SK-N-SH treated with all-trans-retinoic acid at 6 μM for 48 hours (cell line): ENCODE measurements at regions not wholly inside any gene's neighbourhood (a gene's known extent, or its start where the extent isn't known, plus 50 kb on each side); places are given as distances from the start of the nearest gene placed in this dataset.
"Not testable (repeated sequence)": the region's sequence is repeated elsewhere in the genome, so short reads cannot be mapped to it uniquely, and the experiment has no call there.

Experiments used
- ATAC-seq: fragments of 200-7000 bp; cut with Tn5 transposase; 3 replicates; pipeline ENCODE4 v1.9.1; 2020; ENCODE audit warnings: mild to moderate bottlenecking, moderate library complexity
- ARNTL ChIP-seq: fragments of 450-650 bp; formaldehyde crosslinking; IDR thresholded peaks from 2 replicates; pipeline ENCODE4 v1.5.0; 2020; ENCODE audit warnings: low read depth, mild to moderate bottlenecking, moderate library complexity, borderline replicate concordance
- BACH2 ChIP-seq: fragments of 250-450 bp; sonication (Bioruptor Pico); IDR thresholded peaks from 2 replicates; pipeline ENCODE4 v1.9.0; 2021; ENCODE audit warnings: mild to moderate bottlenecking, borderline replicate concordance
- CSDC2 ChIP-seq: fragments of 250-450 bp; sonication (Bioruptor Pico); IDR thresholded peaks from 2 replicates; pipeline ENCODE4 v1.5.0; 2020; ENCODE audit warnings: mild to moderate bottlenecking, moderate library complexity
- ESRRG ChIP-seq: fragments of 250-450 bp; sonication (Bioruptor Pico); IDR thresholded peaks from 2 replicates; pipeline ENCODE4 v1.6.1; 2021; ENCODE audit warnings: mild to moderate bottlenecking
- GLIS3 ChIP-seq: fragments of 250-450 bp; sonication (Bioruptor Pico); IDR thresholded peaks from 2 replicates; pipeline ENCODE4 v1.5.0; 2020; ENCODE audit warnings: mild to moderate bottlenecking, moderate library complexity
- ISL1 ChIP-seq: fragments of 250-450 bp; sonication (Bioruptor Pico); IDR thresholded peaks from 2 replicates; pipeline ENCODE4 v2.1.2; 2022; ENCODE audit warnings: mild to moderate bottlenecking, moderate library complexity
- OSR1 ChIP-seq: fragments of 250-450 bp; sonication (Bioruptor Pico); IDR thresholded peaks from 2 replicates; pipeline ENCODE4 v1.8.0; 2022; ENCODE audit warnings: moderate library complexity, mild to moderate bottlenecking, inconsistent platforms
- PPARA ChIP-seq: fragments of 250-450 bp; sonication (Bioruptor Pico); IDR thresholded peaks from 2 replicates; pipeline ENCODE4 v1.5.0; 2020; ENCODE audit warnings: mild to moderate bottlenecking, borderline replicate concordance
- RARB ChIP-seq: fragments of 250-450 bp; sonication (Bioruptor Pico); IDR thresholded peaks from 2 replicates; pipeline ENCODE4 v1.8.0; 2021; ENCODE audit warnings: mild to moderate bottlenecking, moderate library complexity
- SNAI2 ChIP-seq: fragments of 250-450 bp; sonication (Bioruptor Pico); IDR thresholded peaks from 2 replicates; pipeline ENCODE4 v1.5.0; 2020; ENCODE audit warnings: mild to moderate bottlenecking, moderate library complexity
- TCF4 ChIP-seq: fragments of 250-450 bp; sonication (Bioruptor Pico); IDR thresholded peaks from 2 replicates; pipeline ENCODE4 v1.8.0; 2021; ENCODE audit warnings: mild to moderate bottlenecking, moderate library complexity, borderline replicate concordance
- TOX ChIP-seq: fragments of 250-450 bp; sonication (Bioruptor Pico); IDR thresholded peaks from 2 replicates; pipeline ENCODE4 v1.8.0; 2021; ENCODE audit warnings: mild to moderate bottlenecking, moderate library complexity, borderline replicate concordance
- ZC3H10 ChIP-seq: fragments of 250-450 bp; sonication (Bioruptor Pico); IDR thresholded peaks from 2 replicates; pipeline ENCODE4 v1.5.1; 2021; ENCODE audit warnings: mild to moderate bottlenecking, moderate library complexity
- ZFP3 ChIP-seq: fragments of 250-450 bp; sonication (Bioruptor Pico); IDR thresholded peaks from 2 replicates; pipeline ENCODE4 v1.5.0; 2020; ENCODE audit warnings: mild to moderate bottlenecking, moderate library complexity
- ZFP30 ChIP-seq: fragments of 450-650 bp; formaldehyde crosslinking; IDR thresholded peaks from 2 replicates; pipeline ENCODE4 v1.5.0; 2022; ENCODE audit warnings: mild to moderate bottlenecking, moderate library complexity
- ZNF565 ChIP-seq: fragments of 450-650 bp; formaldehyde crosslinking; conservative IDR thresholded peaks from 2 replicates; pipeline ENCODE4 v1.5.0; 2020; ENCODE audit warnings: low read depth, mild to moderate bottlenecking, moderate library complexity
- ZNF70 ChIP-seq: fragments of 450-650 bp; formaldehyde crosslinking; IDR thresholded peaks from 2 replicates; pipeline ENCODE4 v1.5.0; 2020; ENCODE audit warnings: mild to moderate bottlenecking, moderate library complexity
- ZNF8 ChIP-seq: fragments of 450-650 bp; formaldehyde crosslinking; IDR thresholded peaks from 2 replicates; pipeline ENCODE4 v1.5.0; 2020; ENCODE audit warnings: mild to moderate bottlenecking, moderate library complexity
- TF ChIP-seq, protein P1 (sequence below): fragments of 250-450 bp; sonication (Bioruptor Pico); IDR thresholded peaks from 2 replicates; pipeline ENCODE4 v1.5.1; 2020; ENCODE audit warnings: low read depth, mild to moderate bottlenecking, moderate library complexity
- TF ChIP-seq, protein P2 (sequence below): fragments of 250-450 bp; sonication (Bioruptor Pico); IDR thresholded peaks from 2 replicates; pipeline ENCODE4 v1.5.0; 2020; ENCODE audit warnings: mild to moderate bottlenecking, moderate library complexity
- TF ChIP-seq, protein P3 (sequence below): fragments of 250-450 bp; sonication (Bioruptor Pico); IDR thresholded peaks from 2 replicates; pipeline ENCODE4 v1.8.0; 2020; ENCODE audit warnings: mild to moderate bottlenecking, moderate library complexity, borderline replicate concordance
- TF ChIP-seq, protein P4 (sequence below): fragments of 250-450 bp; sonication (Bioruptor Pico); IDR thresholded peaks from 2 replicates; pipeline ENCODE4 v1.8.0; 2021; ENCODE audit warnings: low read depth, mild to moderate bottlenecking, moderate library complexity, borderline replicate concordance
- TF ChIP-seq, protein P5 (sequence below): fragments of 250-450 bp; sonication (Bioruptor Pico); IDR thresholded peaks from 2 replicates; pipeline ENCODE4 v1.5.1; 2021; ENCODE audit warnings: mild to moderate bottlenecking, moderate library complexity

DNA sequence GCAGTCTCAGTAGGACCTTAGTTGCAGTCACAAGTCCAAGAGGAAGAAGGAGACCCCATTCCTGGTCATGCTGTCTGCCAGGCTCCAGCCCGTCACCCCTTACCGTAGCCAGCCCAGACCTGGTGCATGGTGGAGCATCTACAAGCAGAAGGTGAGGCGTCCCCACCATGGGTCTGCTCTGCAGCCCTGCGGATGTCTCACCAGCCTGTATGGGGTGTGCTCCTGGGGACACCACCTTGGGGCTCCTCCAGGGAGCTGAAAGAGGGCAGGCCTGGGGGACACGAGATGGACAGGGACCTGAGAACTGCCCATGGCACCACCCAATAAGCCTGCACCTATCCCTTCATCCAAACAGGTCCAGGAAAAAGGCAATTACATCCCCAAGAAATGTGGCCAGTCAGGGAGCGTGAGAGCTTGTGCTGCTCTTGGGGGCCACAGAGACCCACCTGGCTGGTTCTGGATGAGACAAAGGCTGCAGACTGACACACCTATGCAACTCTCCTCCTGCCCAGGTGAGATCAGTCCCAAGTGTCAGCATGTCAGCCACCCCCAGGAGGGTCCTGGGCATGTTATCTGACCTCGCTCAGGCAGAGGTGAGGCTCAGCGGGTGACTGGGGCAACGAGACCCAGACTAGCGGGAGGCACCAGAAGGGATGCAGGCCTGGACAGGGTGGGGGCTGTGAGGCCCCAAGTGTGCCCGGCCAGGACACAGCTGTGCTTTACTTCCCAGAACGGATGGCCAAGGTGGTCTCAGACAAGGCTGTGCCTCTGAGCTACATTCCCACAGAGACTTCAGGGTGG, 84.5 kb upstream of the RET start:
- no peak for ATAC-seq
- TF ChIP-seq ZFP3 (CRISPR knock-in tag) (no peak), ZNF565 (no peak), ZFP30 (CRISPR knock-in tag) (no peak), TCF4 (CRISPR knock-in tag) (no peak), ZNF8 (CRISPR knock-in tag) (no peak), ARNTL (CRISPR knock-in tag) (no peak), RARB (CRISPR knock-in tag) (no peak), ESRRG (CRISPR knock-in tag) (no peak), TOX (CRISPR knock-in tag) (no peak), CSDC2 (no peak), ZC3H10 (CRISPR knock-in tag) (no peak), PPARA (no peak), GLIS3 (CRISPR knock-in tag) (no peak), SNAI2 (CRISPR knock-in tag) (no peak), OSR1 (CRISPR knock-in tag) (no peak), BACH2 (CRISPR knock-in tag) (no peak), ISL1 (CRISPR knock-in tag) (no peak)
- TF ChIP-seq, protein P1, sequence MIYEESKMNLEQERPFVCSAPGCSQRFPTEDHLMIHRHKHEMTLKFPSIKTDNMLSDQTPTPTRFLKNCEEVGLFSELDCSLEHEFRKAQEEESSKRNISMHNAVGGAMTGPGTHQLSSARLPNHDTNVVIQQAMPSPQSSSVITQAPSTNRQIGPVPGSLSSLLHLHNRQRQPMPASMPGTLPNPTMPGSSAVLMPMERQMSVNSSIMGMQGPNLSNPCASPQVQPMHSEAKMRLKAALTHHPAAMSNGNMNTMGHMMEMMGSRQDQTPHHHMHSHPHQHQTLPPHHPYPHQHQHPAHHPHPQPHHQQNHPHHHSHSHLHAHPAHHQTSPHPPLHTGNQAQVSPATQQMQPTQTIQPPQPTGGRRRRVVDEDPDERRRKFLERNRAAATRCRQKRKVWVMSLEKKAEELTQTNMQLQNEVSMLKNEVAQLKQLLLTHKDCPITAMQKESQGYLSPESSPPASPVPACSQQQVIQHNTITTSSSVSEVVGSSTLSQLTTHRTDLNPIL (CRISPR knock-in tag): no peak
- TF ChIP-seq, protein P2, sequence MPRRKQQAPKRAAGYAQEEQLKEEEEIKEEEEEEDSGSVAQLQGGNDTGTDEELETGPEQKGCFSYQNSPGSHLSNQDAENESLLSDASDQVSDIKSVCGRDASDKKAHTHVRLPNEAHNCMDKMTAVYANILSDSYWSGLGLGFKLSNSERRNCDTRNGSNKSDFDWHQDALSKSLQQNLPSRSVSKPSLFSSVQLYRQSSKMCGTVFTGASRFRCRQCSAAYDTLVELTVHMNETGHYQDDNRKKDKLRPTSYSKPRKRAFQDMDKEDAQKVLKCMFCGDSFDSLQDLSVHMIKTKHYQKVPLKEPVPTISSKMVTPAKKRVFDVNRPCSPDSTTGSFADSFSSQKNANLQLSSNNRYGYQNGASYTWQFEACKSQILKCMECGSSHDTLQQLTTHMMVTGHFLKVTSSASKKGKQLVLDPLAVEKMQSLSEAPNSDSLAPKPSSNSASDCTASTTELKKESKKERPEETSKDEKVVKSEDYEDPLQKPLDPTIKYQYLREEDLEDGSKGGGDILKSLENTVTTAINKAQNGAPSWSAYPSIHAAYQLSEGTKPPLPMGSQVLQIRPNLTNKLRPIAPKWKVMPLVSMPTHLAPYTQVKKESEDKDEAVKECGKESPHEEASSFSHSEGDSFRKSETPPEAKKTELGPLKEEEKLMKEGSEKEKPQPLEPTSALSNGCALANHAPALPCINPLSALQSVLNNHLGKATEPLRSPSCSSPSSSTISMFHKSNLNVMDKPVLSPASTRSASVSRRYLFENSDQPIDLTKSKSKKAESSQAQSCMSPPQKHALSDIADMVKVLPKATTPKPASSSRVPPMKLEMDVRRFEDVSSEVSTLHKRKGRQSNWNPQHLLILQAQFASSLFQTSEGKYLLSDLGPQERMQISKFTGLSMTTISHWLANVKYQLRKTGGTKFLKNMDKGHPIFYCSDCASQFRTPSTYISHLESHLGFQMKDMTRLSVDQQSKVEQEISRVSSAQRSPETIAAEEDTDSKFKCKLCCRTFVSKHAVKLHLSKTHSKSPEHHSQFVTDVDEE (CRISPR knock-in tag): no peak
- TF ChIP-seq, protein P3, sequence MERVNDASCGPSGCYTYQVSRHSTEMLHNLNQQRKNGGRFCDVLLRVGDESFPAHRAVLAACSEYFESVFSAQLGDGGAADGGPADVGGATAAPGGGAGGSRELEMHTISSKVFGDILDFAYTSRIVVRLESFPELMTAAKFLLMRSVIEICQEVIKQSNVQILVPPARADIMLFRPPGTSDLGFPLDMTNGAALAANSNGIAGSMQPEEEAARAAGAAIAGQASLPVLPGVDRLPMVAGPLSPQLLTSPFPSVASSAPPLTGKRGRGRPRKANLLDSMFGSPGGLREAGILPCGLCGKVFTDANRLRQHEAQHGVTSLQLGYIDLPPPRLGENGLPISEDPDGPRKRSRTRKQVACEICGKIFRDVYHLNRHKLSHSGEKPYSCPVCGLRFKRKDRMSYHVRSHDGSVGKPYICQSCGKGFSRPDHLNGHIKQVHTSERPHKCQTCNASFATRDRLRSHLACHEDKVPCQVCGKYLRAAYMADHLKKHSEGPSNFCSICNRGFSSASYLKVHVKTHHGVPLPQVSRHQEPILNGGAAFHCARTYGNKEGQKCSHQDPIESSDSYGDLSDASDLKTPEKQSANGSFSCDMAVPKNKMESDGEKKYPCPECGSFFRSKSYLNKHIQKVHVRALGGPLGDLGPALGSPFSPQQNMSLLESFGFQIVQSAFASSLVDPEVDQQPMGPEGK (CRISPR knock-in tag): no peak

DNA sequence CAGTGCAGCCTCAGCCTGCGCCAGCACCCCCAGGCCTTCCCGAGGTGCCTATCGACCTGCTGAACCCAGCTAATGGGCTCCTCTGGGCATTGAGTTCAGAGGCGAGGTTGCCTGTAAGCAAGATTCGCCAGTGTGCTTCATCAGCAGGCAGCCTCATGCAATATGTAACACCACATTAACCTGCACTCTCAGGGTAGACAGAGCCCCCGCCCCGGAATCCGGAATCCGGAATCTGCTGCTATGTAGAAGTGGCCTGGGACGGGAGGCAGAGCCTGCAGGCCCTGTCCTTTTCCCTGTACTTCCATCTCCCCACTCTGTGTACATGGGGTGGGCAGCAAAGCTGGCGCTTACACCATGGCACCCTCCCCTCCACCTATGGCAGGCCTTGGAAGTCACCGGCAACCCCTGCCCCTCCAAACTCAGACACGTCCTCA, 83.9 kb upstream of the RET start:
- TF ChIP-seq ZFP30 (CRISPR knock-in tag) (no peak), CSDC2 (no peak), ZFP3 (CRISPR knock-in tag) (no peak), ZNF8 (CRISPR knock-in tag) (no peak), RARB (CRISPR knock-in tag) (no peak), ZNF565 (no peak), ZNF70 (CRISPR knock-in tag) (no peak), OSR1 (CRISPR knock-in tag) (no peak), PPARA (no peak), ARNTL (CRISPR knock-in tag) (no peak), BACH2 (CRISPR knock-in tag) (no peak), SNAI2 (CRISPR knock-in tag) (no peak), ZC3H10 (CRISPR knock-in tag) (no peak)
- TF ChIP-seq, protein P1 (CRISPR knock-in tag): no peak
- TF ChIP-seq, protein P4, sequence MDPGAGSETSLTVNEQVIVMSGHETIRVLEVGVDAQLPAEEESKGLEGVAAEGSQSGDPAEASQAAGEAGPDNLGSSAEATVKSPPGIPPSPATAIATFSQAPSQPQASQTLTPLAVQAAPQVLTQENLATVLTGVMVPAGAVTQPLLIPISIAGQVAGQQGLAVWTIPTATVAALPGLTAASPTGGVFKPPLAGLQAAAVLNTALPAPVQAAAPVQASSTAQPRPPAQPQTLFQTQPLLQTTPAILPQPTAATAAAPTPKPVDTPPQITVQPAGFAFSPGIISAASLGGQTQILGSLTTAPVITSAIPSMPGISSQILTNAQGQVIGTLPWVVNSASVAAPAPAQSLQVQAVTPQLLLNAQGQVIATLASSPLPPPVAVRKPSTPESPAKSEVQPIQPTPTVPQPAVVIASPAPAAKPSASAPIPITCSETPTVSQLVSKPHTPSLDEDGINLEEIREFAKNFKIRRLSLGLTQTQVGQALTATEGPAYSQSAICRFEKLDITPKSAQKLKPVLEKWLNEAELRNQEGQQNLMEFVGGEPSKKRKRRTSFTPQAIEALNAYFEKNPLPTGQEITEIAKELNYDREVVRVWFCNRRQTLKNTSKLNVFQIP (CRISPR knock-in tag): no peak
- TF ChIP-seq, protein P5, sequence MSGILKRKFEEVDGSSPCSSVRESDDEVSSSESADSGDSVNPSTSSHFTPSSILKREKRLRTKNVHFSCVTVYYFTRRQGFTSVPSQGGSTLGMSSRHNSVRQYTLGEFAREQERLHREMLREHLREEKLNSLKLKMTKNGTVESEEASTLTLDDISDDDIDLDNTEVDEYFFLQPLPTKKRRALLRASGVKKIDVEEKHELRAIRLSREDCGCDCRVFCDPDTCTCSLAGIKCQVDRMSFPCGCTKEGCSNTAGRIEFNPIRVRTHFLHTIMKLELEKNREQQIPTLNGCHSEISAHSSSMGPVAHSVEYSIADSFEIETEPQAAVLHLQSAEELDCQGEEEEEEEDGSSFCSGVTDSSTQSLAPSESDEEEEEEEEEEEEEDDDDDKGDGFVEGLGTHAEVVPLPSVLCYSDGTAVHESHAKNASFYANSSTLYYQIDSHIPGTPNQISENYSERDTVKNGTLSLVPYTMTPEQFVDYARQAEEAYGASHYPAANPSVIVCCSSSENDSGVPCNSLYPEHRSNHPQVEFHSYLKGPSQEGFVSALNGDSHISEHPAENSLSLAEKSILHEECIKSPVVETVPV: no peak
- TF ChIP-seq, all 23 proteins: peak for 0
- ATAC-seq: no peak

DNA sequence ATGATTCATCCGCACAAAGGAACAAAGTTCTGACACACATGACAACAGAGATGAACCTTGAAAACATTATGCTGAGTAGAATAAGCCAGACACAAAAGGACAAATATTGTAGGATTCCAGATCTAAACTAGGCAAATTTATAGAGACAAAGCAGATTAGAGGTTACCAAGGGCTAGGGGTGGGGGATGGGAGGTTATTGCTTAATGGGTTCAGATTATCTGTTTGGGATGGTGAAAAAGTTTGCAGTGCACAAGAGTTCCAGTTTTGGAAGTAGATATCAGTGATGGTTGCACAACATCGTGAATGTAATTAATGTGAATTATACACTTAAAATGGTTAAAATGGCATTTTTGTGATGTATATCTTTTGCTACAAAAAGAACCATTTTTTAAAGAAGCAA, 82.0 kb upstream of the RET start:
- ATAC-seq: not testable (repeated sequence)
